Neural cell (in vitro differentiated cells): ENCODE measurements at regions not wholly inside any gene's neighbourhood (a gene's known extent, or its start where the extent isn't known, plus 50 kb on each side); places are given as distances from the start of the nearest gene placed in this dataset.

Experiments used
- H2AFZ ChIP-seq: fragments of 200-600, 300-800 bp; sonication (generic), shearing (Covaris generic); 2 replicates; pipeline ENCODE4 v1.6.0; 2014; ENCODE audit warnings: low read depth, mild to moderate bottlenecking, antibody characterized with exemption, low read length, moderate library complexity
- H3F3A ChIP-seq: fragments of 200-600 bp; shearing (Covaris generic); 2 replicates; pipeline ENCODE4 v1.6.1; 2016; ENCODE audit warnings: mild to moderate bottlenecking, moderate library complexity, mixed read lengths, antibody characterized with exemption, low read length; ENCODE audit not compliant: insufficient read depth, poor library complexity, severe bottlenecking
- H3K27ac ChIP-seq: fragments of 200-600, 300-800 bp; sonication (generic), shearing (Covaris generic); 2 replicates; pipeline ENCODE4 v1.5.1; 2014; ENCODE audit warnings: mild to moderate bottlenecking, low read length, moderate library complexity
- H3K27me3 ChIP-seq: fragments of 300-800, 200-600 bp; sonication (generic), shearing (Covaris generic); 2 replicates; pipeline ENCODE4 v1.6.0; 2014; ENCODE audit warnings: mild to moderate bottlenecking, low read depth, low read length, moderate library complexity; ENCODE audit not compliant: insufficient read depth
- H3K36me3 ChIP-seq: fragments of 300-800, 200-600 bp; sonication (generic), shearing (Covaris generic); 2 replicates; pipeline ENCODE4 v1.5.1; 2014; ENCODE audit warnings: mild to moderate bottlenecking, antibody characterized with exemption, low read length, moderate library complexity; ENCODE audit not compliant: insufficient read depth
- H3K4me2 ChIP-seq: fragments of 300-800, 200-600 bp; sonication (generic), shearing (Covaris generic); 2 replicates; pipeline ENCODE4 v1.6.0; 2014; ENCODE audit warnings: mild to moderate bottlenecking, low read length
- H3K4me3 ChIP-seq: fragments of 300-800, 200-600 bp; sonication (generic), shearing (Covaris generic); 2 replicates; pipeline ENCODE4 v1.5.1; 2014; ENCODE audit warnings: mild to moderate bottlenecking, low read length, moderate library complexity
- H3K79me2 ChIP-seq: fragments of 200-600 bp; shearing (Covaris generic); replicated peaks from 2 replicates; pipeline ENCODE4 v1.6.0; 2014; ENCODE audit warnings: mild to moderate bottlenecking, low read length, moderate library complexity; ENCODE audit not compliant: insufficient read depth
- H3K9ac ChIP-seq: fragments of 300-800, 200-600 bp; sonication (generic), shearing (Covaris generic); 2 replicates; pipeline ENCODE4 v1.6.1; 2016; ENCODE audit warnings: mild to moderate bottlenecking, low read length, mixed read lengths
- H3K9me2 ChIP-seq: fragments of 200-600 bp; shearing (Covaris generic); 2 replicates; pipeline ENCODE4 v1.6.1; 2016; ENCODE audit warnings: mild to moderate bottlenecking, low read length, mixed read lengths; ENCODE audit not compliant: insufficient read depth
- H3K9me3 ChIP-seq: fragments of 200-600, 300-800 bp; sonication (generic), shearing (Covaris generic); 2 replicates; pipeline ENCODE4 v1.6.1; 2016; ENCODE audit warnings: mild to moderate bottlenecking, mixed run types, low read length, moderate library complexity, mixed read lengths
- H4K20me1 ChIP-seq: fragments of 200-600 bp; shearing (Covaris generic); 2 replicates; pipeline ENCODE4 v1.6.1; 2016; ENCODE audit warnings: mild to moderate bottlenecking, mixed run types; ENCODE audit not compliant: insufficient read depth
- CTCF ChIP-seq: fragments of 450-650 bp; IDR thresholded peaks from 2 replicates; pipeline ENCODE4 v1.5.1; 2014; ENCODE audit warnings: antibody characterized with exemption, mild to moderate bottlenecking, moderate library complexity; ENCODE audit not compliant: poor library complexity, severe bottlenecking
- EP300 ChIP-seq: fragments of 450-650 bp; conservative IDR thresholded peaks from 2 replicates; pipeline ENCODE4 v1.6.1; 2014; ENCODE audit warnings: antibody characterized with exemption, mild to moderate bottlenecking, moderate library complexity; ENCODE audit not compliant: poor library complexity, severe bottlenecking
- EZH2 ChIP-seq: fragments of 200-600, 300-800 bp; shearing (Covaris generic), sonication (generic); IDR thresholded peaks from 2 replicates; pipeline ENCODE4 v1.6.1; 2014; ENCODE audit warnings: antibody characterized with exemption, low read length, borderline replicate concordance, mild to moderate bottlenecking; ENCODE audit not compliant: insufficient read depth, poor library complexity, severe bottlenecking
- MXI1 ChIP-seq: fragments of 450-650 bp; conservative IDR thresholded peaks from 2 replicates; pipeline ENCODE4 v1.6.1; 2014; ENCODE audit warnings: antibody characterized with exemption, mild to moderate bottlenecking; ENCODE audit not compliant: poor library complexity, severe bottlenecking
- POLR2AphosphoS5 ChIP-seq: IDR thresholded peaks from 2 replicates; pipeline ENCODE4 v1.6.1; 2012
- RAD21 ChIP-seq: fragments of 450-650 bp; conservative IDR thresholded peaks from 2 replicates; pipeline ENCODE4 v1.6.1; 2014; ENCODE audit warnings: antibody characterized with exemption, mild to moderate bottlenecking, moderate library complexity
- SMC3 ChIP-seq: fragments of 450-650 bp; conservative IDR thresholded peaks from 2 replicates; pipeline ENCODE4 v1.6.1; 2014; ENCODE audit warnings: antibody characterized with exemption, mild to moderate bottlenecking, moderate library complexity; ENCODE audit not compliant: poor library complexity
- TAF1 ChIP-seq: IDR thresholded peaks from 2 replicates; pipeline ENCODE4 v1.6.1; 2012; ENCODE audit warnings: low read depth
- TF ChIP-seq, protein P1 (sequence below): IDR thresholded peaks from 2 replicates; pipeline ENCODE4 v1.6.1; 2012; ENCODE audit warnings: borderline replicate concordance

- Histone ChIP-seq H3K36me3 (no peaks in the 10 kb centered on the region), H3K4me2 (no peak overlapping the region), H3K4me3 (no peak overlapping the region), H2AFZ (no peak overlapping the region), H3K9ac (no peak overlapping the region), H3K9me3 (no peaks in the 10 kb centered on the region), H4K20me1 (no peaks in the 10 kb centered on the region), H3K79me2 (no peaks in the 10 kb centered on the region), H3F3A (no peaks in the 10 kb centered on the region), H3K9me2 (no peaks in the 10 kb centered on the region), H3K27me3 (no peaks in the 10 kb centered on the region), H3K27ac (no peak overlapping the region)
- TF ChIP-seq EP300 = no peak
- no peak for TF ChIP-seq RAD21
- TF ChIP-seq TAF1 = no peak
- TF ChIP-seq MXI1 = no peak
- TF ChIP-seq EZH2 = no peak
- no peak for TF ChIP-seq CTCF
- TF ChIP-seq, protein P1, sequence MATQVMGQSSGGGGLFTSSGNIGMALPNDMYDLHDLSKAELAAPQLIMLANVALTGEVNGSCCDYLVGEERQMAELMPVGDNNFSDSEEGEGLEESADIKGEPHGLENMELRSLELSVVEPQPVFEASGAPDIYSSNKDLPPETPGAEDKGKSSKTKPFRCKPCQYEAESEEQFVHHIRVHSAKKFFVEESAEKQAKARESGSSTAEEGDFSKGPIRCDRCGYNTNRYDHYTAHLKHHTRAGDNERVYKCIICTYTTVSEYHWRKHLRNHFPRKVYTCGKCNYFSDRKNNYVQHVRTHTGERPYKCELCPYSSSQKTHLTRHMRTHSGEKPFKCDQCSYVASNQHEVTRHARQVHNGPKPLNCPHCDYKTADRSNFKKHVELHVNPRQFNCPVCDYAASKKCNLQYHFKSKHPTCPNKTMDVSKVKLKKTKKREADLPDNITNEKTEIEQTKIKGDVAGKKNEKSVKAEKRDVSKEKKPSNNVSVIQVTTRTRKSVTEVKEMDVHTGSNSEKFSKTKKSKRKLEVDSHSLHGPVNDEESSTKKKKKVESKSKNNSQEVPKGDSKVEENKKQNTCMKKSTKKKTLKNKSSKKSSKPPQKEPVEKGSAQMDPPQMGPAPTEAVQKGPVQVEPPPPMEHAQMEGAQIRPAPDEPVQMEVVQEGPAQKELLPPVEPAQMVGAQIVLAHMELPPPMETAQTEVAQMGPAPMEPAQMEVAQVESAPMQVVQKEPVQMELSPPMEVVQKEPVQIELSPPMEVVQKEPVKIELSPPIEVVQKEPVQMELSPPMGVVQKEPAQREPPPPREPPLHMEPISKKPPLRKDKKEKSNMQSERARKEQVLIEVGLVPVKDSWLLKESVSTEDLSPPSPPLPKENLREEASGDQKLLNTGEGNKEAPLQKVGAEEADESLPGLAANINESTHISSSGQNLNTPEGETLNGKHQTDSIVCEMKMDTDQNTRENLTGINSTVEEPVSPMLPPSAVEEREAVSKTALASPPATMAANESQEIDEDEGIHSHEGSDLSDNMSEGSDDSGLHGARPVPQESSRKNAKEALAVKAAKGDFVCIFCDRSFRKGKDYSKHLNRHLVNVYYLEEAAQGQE = no peak
- no peak for TF ChIP-seq SMC3
- TF ChIP-seq POLR2AphosphoS5 = no peak
These were observed 292.7 kb upstream of the TNRC6C start for GRCh38 chr17:77665833-77666232.

DNA sequence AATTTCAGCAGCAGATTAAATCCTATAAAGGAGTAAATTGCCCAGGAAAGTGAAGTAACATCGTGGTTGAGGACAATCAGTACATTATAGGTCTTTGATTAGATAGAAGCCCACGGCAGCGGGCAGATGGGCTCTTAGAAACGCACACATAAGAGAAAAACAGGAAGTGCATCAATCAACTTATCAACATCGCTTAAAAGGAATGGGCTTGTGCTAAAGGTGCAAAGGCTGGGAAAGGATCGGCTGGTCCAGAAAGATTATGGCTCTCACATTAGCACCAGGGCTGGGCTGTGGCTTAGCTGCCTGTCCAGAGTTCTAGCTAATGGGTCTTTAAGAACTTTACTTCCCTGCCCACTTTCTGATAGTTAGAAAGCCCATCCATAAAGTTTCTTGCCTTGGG lies 292.0 kb upstream of the TNRC6C start:
- Histone ChIP-seq H3K79me2 (no peaks in the 10 kb centered on the region), H3K4me3 (no peak overlapping the region), H3K27me3 (no peaks in the 10 kb centered on the region), H3K27ac (no peak overlapping the region), H3K9me2 (no peaks in the 10 kb centered on the region), H3K36me3 (no peaks in the 10 kb centered on the region), H3K9ac (no peak overlapping the region), H3K9me3 (no peaks in the 10 kb centered on the region), H3F3A (no peaks in the 10 kb centered on the region), H3K4me2 (no peak overlapping the region), H4K20me1 (no peaks in the 10 kb centered on the region), H2AFZ (no peak overlapping the region)
- TF ChIP-seq RAD21 = no peak
- no peak for TF ChIP-seq POLR2AphosphoS5

DNA sequence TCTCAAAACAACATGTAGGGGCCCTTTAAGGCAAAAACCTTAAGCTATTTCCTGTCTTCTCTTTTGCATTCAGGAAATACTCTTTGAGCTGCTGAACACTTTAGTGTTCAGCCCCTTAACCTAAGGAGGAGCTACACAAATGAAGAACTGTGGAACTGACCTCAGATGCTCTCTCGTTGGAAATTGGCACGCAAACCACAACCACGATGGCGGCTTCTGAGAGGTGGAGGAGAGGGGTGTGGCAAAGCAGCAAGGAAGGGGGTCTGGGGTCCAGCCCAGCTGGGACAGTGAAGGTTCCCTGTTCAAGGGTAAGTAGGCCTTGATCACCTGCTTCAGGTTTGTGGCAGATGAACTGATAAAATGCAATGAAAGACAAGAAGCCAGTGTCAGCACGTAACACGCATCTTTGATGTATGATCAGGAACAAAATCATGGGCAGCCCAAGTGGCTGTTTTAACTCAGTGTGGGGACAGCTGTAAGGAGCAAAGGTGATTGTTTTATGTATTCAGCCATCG lies 291.6 kb upstream of the TNRC6C start:
- no peaks in the 10 kb centered on the region for H3K9me3 ChIP-seq
- H3K9ac ChIP-seq = no peak overlapping the region
- H3K79me2 ChIP-seq = no peaks in the 10 kb centered on the region
- no peaks in the 10 kb centered on the region for H3K36me3 ChIP-seq
- no peaks in the 10 kb centered on the region for H3K27me3 ChIP-seq
- no peaks in the 10 kb centered on the region for H3K9me2 ChIP-seq
- no peak overlapping the region for H3K4me2 ChIP-seq
- TF ChIP-seq TAF1 (no peak), MXI1 (no peak), CTCF (no peak)
- no peak overlapping the region for H3K27ac ChIP-seq
- no peaks in the 10 kb centered on the region for H3F3A ChIP-seq
- peak overlapping the region; percentile 5 for H3K4me3 ChIP-seq
- H2AFZ ChIP-seq = no peak overlapping the region
- H4K20me1 ChIP-seq = no peaks in the 10 kb centered on the region
